GM19455 (cell line): ENCODE measurements at regions not wholly inside any gene's neighbourhood (a gene's known extent, or its start where the extent isn't known, plus 50 kb on each side); places are given as distances from the start of the nearest gene placed in this dataset.
"Not testable (repeated sequence)": the region's sequence is repeated elsewhere in the genome, so short reads cannot be mapped to it uniquely, and the experiment has no call there.

ENCODE experiments used
- ATAC-seq: cut with Tn5 transposase; IDR thresholded peaks from one replicate; pipeline ENCODE4 v1.9.1; 2021; ENCODE audit not compliant: unreplicated experiment

GRCh38 chr5:152056931-152057330, 132.3 kb upstream of the GLRA1 start:
- no peak for ATAC-seq

GRCh38 chr5:152052470-152052869, 127.8 kb upstream of the GLRA1 start:
- ATAC-seq = no peak

GRCh38 chr5:152051499-152052454, 127.1 kb upstream of the GLRA1 start:
- ATAC-seq = no peak

GRCh38 chr5:152046361-152046760, 121.7 kb upstream of the GLRA1 start:
- ATAC-seq = no peak

GRCh38 chr5:152038856-152039255, 114.2 kb upstream of the GLRA1 start:
- ATAC-seq = not testable (repeated sequence)

GRCh38 chr5:152026328-152027024, 101.8 kb upstream of the GLRA1 start:
- ATAC-seq = not testable (repeated sequence)

GRCh38 chr5:152016421-152016820, 91.8 kb upstream of the GLRA1 start:
- no peak for ATAC-seq

GRCh38 chr5:152007653-152008335, 83.1 kb upstream of the GLRA1 start:
- ATAC-seq = no peak

GRCh38 chr5:152004095-152004494, 79.4 kb upstream of the GLRA1 start:
- ATAC-seq = no peak
